Heart left ventricle (tissue), 13 donors: ENCODE measurements at regions not wholly inside any gene's neighbourhood (a gene's known extent, or its start where the extent isn't known, plus 50 kb on each side); places are given as distances from the start of the nearest gene placed in this dataset.

Experiments used
- POLR2A ChIP-seq, 2 donors: fragments of 450-650 bp; IDR thresholded peaks; one replicate each; pipeline ENCODE4 v1.6.1; 2017; ENCODE audit warnings: antibody characterized with exemption in 2 of 2, mild to moderate bottlenecking in 2 of 2, moderate library complexity in 2 of 2
- TF ChIP-seq, protein P1 (sequence below), 12 donors: fragments of 200-600 bp; sonication (generic) in 4 of 12; IDR thresholded peaks; one replicate each; pipeline versions ENCODE4 v1.5.0 to v1.8.0; 2018 to 2022; ENCODE audit warnings: antibody characterized with exemption in 12 of 12, mild to moderate bottlenecking in 5 of 12
- donor health status: ischemic (EF 13 %, LVEDD 7.1; RV severe dilation, severe dysfunction).
- donor health status: DM: no; HTN: yes; CAD: no.
- donor health status: DM: no; HTN: no; CAD: no.
- donor health status: ischemic (EF 25% LVEDD 6.9; RV normal size, moderate dysfunction).
- donor health status: ischemic (EF 25% LVEDD 5.7; RV mildly dilated, moderate dysfunction).
- donor health status: ischemic (EF 35%, LVEDD 5.7; RV mildly dilated, moderate dysfunction).
- donor health status: nonischemic (EF 11% LVEDD 7.7; RV severe dilation, severe dysfunction).
- donor health status: DM: yes; HTN: yes; CAD: no.
- donor health status: PGD.
- donor health status: ischemic (EF 29% LVEDD 5.4; RV normal size, mild dysfunction).
- donor health status: nonischemic (EF 23%, LVEDD 6.1; RV moderate dilation, normal function).

DNA sequence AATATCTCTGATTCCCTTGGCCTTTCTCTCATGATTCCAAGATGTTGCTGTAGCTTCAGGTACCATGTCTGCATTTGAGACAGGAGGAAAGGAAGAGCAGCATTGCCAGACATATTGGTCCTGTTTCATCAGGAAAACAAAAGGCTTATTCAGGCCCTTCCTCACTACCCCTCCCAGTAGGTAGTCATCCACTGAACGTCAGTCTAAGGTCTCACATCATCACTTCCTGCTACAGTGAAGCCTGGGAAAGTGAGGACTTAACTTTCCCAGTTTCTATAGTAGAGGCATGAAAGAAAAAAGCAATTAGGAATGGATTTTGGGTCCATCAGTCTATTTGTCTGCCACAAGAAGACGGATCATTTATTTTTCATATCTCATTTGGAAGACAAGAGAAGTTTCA lies 85.7 kb upstream of the SOX4 start:
- TF ChIP-seq, protein P1, sequence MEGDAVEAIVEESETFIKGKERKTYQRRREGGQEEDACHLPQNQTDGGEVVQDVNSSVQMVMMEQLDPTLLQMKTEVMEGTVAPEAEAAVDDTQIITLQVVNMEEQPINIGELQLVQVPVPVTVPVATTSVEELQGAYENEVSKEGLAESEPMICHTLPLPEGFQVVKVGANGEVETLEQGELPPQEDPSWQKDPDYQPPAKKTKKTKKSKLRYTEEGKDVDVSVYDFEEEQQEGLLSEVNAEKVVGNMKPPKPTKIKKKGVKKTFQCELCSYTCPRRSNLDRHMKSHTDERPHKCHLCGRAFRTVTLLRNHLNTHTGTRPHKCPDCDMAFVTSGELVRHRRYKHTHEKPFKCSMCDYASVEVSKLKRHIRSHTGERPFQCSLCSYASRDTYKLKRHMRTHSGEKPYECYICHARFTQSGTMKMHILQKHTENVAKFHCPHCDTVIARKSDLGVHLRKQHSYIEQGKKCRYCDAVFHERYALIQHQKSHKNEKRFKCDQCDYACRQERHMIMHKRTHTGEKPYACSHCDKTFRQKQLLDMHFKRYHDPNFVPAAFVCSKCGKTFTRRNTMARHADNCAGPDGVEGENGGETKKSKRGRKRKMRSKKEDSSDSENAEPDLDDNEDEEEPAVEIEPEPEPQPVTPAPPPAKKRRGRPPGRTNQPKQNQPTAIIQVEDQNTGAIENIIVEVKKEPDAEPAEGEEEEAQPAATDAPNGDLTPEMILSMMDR (IDR thresholded peaks at IDR 0.05): no peak
- TF ChIP-seq POLR2A (IDR thresholded peaks at IDR 0.05): no peak
